PC-3 (cell line): ENCODE measurements at regions not wholly inside any gene's neighbourhood (a gene's known extent, or its start where the extent isn't known, plus 50 kb on each side); places are given as distances from the start of the nearest gene placed in this dataset.
"Not testable (repeated sequence)": the region's sequence is repeated elsewhere in the genome, so short reads cannot be mapped to it uniquely, and the experiment has no call there.

Experiments used
- ATAC-seq: fragments of 200-7000 bp; cut with Tn5 transposase; 2 replicates; pipeline ENCODE4 v1.9.1; 2020; ENCODE audit warnings: mild to moderate bottlenecking, moderate library complexity
- BruUV-seq: library from RNA; stranded (reverse); fragments of 400-500 nt; replicated peaks from 2 replicates; lab custom pipeline; 2021; lab: Mats Ljungman, UMichigan
- CTCF ChIA-PET: fragments of 300-600 bp; sonication (Branson Sonifier 250); formaldehyde crosslinking; loops from one replicate; lab custom pipeline; 2022; ENCODE audit warnings: antibody characterized with exemption; lab: Charles Lee
- POLR2A ChIA-PET: fragments of 300-600 bp; sonication (Branson Sonifier 250); formaldehyde crosslinking; loops from one replicate; lab custom pipeline; 2022; ENCODE audit warnings: antibody characterized with exemption; ENCODE audit not compliant: unreplicated experiment; lab: Charles Lee
- DNase-seq: peaks from one replicate; pipeline ENCODE4 v3.0.0-alpha.2; 2015
- H2AFZ ChIP-seq: fragments of 300-600 bp; sonication (generic); 2 replicates; pipeline ENCODE4 v1.6.0; 2016; ENCODE audit warnings: antibody characterized with exemption, low read length
- H3F3A ChIP-seq: fragments of 300-600 bp; sonication (generic); one replicate; pipeline ENCODE4 v1.6.0; 2017; ENCODE audit warnings: antibody characterized with exemption, low read length, control low read depth, mild to moderate bottlenecking; ENCODE audit not compliant: unreplicated experiment
- H3K27ac ChIP-seq: fragments of 300-600 bp; sonication (generic); 2 replicates; pipeline ENCODE4 v1.5.1; 2016; ENCODE audit warnings: mild to moderate bottlenecking, low read length
- H3K27me3 ChIP-seq: fragments of 300-600 bp; sonication (generic); 2 replicates; pipeline ENCODE4 v1.6.1; 2016; ENCODE audit warnings: low read length, mixed read lengths
- H3K36me3 ChIP-seq: fragments of 300-600 bp; sonication (generic); 2 replicates; pipeline ENCODE4 v1.6.1; 2016; ENCODE audit warnings: low read depth, mixed run types, low read length, mixed read lengths
- H3K4me1 ChIP-seq: fragments of 300-600 bp; sonication (generic); 2 replicates; pipeline ENCODE4 v1.5.1; 2016; ENCODE audit warnings: low read length; ENCODE audit not compliant: insufficient read depth
- H3K4me2 ChIP-seq: fragments of 300-600 bp; sonication (generic); 2 replicates; pipeline ENCODE4 v1.6.0; 2016; ENCODE audit warnings: low read length
- H3K4me3 ChIP-seq: fragments of 300-600 bp; sonication (generic); 2 replicates; pipeline ENCODE4 v1.5.1; 2016; ENCODE audit warnings: mild to moderate bottlenecking, low read length, mixed read lengths
- H3K79me2 ChIP-seq: fragments of 300-600 bp; sonication (generic); 2 replicates; pipeline ENCODE4 v1.6.1; 2017; ENCODE audit warnings: low read length, mixed read lengths
- H3K9ac ChIP-seq: fragments of 300-600 bp; sonication (generic); 2 replicates; pipeline ENCODE4 v1.6.0; 2016; ENCODE audit warnings: mild to moderate bottlenecking, low read length
- H3K9me2 ChIP-seq: fragments of 300-600 bp; sonication (generic); replicated peaks from 2 replicates; pipeline ENCODE4 v1.6.1; 2016; ENCODE audit warnings: mixed run types, low read length, mixed read lengths
- H3K9me3 ChIP-seq: fragments of 300-600 bp; sonication (generic); 2 replicates; pipeline ENCODE4 v1.6.1; 2016; ENCODE audit warnings: low read length, mixed read lengths
- H4K20me1 ChIP-seq: fragments of 300-600 bp; sonication (generic); 2 replicates; pipeline ENCODE4 v1.6.1; 2016; ENCODE audit warnings: low read length, mixed read lengths
- EZH2 ChIP-seq: fragments of 300-600 bp; sonication (generic); IDR thresholded peaks from one replicate; pipeline ENCODE4 v1.6.1; 2017; ENCODE audit warnings: antibody characterized with exemption, mild to moderate bottlenecking, low read length; ENCODE audit not compliant: unreplicated experiment
- EZH2phosphoT487 ChIP-seq: fragments of 300-600 bp; sonication (generic); IDR thresholded peaks from 2 replicates; pipeline ENCODE4 v1.6.1; 2018; ENCODE audit warnings: mild to moderate bottlenecking, antibody characterized with exemption, low read length, borderline replicate concordance
- intact Hi-C: fragments of 100-400 bp; cut with micrococcal nuclease; formaldehyde crosslinking; loops from 2 replicates; pipeline ENCODE4 v1.9.0; 2023
- TF ChIP-seq, protein P1 (sequence below): fragments of 300-600 bp; sonication (generic); conservative IDR thresholded peaks from 2 replicates; pipeline ENCODE4 v1.5.1; 2017; ENCODE audit warnings: antibody characterized with exemption, low read depth, mild to moderate bottlenecking, low read length

DNA sequence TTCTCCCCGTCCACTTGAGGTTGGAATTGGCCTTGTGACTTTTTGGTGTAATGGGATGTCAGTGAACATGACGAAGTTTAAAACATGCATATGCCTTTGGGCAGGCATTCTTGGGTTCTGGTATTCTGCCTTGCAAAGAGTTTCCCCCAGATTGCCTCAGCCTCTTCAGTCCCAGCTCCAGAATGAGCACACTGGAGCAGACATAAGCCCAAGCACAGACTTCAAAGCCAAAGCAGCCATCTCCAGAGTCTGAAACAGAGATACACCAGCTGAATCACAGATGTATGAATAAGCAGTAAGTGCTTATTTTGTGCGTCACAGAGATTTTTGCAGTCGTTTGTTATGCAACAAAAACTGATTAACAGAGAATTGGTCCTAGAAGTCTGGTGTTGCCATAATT, 546.0 kb downstream of the FRK start:
- Histone ChIP-seq H3K9ac (no peak overlapping the region), H3K79me2 (no peaks in the 10 kb centered on the region), H3K4me3 (no peak overlapping the region), H2AFZ (no peak overlapping the region), H3K9me3 (no peaks in the 10 kb centered on the region), H4K20me1 (no peaks in the 10 kb centered on the region), H3K4me1 (no peaks in the 10 kb centered on the region), H3K4me2 (no peak overlapping the region), H3K27me3 (no peaks in the 10 kb centered on the region), H3F3A (no peaks in the 10 kb centered on the region), H3K27ac (no peak overlapping the region), H3K9me2 (no peaks in the 10 kb centered on the region), H3K36me3 (no peaks in the 10 kb centered on the region)
- DNase-seq (no peak), ATAC-seq (no peak)
- no TSS peak for BruUV-seq
- intact Hi-C loops: no loop called here
- POLR2A ChIA-PET: no interaction called here
- CTCF ChIA-PET: no interaction called here
- TF ChIP-seq EZH2phosphoT487 (no peak), EZH2 (no peak)
- TF ChIP-seq, protein P1, sequence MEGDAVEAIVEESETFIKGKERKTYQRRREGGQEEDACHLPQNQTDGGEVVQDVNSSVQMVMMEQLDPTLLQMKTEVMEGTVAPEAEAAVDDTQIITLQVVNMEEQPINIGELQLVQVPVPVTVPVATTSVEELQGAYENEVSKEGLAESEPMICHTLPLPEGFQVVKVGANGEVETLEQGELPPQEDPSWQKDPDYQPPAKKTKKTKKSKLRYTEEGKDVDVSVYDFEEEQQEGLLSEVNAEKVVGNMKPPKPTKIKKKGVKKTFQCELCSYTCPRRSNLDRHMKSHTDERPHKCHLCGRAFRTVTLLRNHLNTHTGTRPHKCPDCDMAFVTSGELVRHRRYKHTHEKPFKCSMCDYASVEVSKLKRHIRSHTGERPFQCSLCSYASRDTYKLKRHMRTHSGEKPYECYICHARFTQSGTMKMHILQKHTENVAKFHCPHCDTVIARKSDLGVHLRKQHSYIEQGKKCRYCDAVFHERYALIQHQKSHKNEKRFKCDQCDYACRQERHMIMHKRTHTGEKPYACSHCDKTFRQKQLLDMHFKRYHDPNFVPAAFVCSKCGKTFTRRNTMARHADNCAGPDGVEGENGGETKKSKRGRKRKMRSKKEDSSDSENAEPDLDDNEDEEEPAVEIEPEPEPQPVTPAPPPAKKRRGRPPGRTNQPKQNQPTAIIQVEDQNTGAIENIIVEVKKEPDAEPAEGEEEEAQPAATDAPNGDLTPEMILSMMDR: no peak

DNA sequence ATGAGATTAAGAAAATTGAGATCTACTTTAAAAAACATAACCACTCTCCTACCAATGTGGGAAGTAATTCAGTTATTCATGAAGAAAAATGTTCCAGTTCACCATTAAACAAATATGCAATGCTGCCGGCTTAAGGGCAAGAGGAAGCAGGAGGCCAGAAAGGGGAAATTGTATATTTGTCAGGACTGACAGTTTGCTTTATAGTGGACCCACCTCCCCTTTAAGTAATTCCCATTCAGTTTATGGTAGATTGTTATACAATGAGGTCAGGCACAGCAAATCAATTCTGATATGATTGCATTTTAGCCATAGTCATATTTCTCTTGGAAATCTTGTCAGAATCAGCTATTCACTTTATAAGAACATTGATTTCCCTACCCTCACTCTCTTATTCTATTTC, 547.8 kb downstream of the FRK start:
- ATAC-seq: no peak
- BruUV-seq: no TSS peak
- CTCF ChIA-PET: no interaction called here

DNA sequence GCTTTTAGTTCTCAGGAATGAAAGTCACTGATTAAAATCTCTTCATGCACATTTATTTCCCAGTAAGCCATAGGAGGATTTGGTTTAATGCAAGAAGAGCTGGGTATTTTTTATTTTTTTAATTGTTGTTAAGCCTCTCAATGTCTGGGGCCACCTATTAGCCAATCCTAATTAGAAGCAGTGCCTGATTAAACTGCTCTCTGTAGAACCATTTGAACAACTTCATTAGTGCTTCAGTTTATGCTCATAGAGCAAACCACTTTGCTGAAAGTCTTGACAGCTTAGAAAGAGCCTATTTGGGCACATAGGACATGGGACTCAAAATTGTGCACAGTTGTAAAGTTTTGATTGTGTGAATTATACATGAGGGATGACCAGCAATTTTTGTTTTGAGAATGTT, 548.9 kb downstream of the FRK start:
- no peaks in the 10 kb centered on the region for H3K27me3 ChIP-seq
- intact Hi-C loops: no loop called here
- no peaks in the 10 kb centered on the region for H4K20me1 ChIP-seq
- no peaks in the 10 kb centered on the region for H3F3A ChIP-seq
- no peaks in the 10 kb centered on the region for H3K9me2 ChIP-seq
- no peaks in the 10 kb centered on the region for H3K36me3 ChIP-seq
- H3K4me3 ChIP-seq: no peak overlapping the region
- DNase-seq: no peak
- H3K4me1 ChIP-seq: no peaks in the 10 kb centered on the region
- ChIA-PET POLR2A (no interaction called here), CTCF (no interaction called here)
- TF ChIP-seq EZH2: no peak
- no peak for TF ChIP-seq EZH2phosphoT487
- TF ChIP-seq, protein P1: no peak
- no peak for ATAC-seq
- no peak overlapping the region for H3K9ac ChIP-seq
- no peak overlapping the region for H3K4me2 ChIP-seq
- H3K79me2 ChIP-seq: no peaks in the 10 kb centered on the region
- no peaks in the 10 kb centered on the region for H3K9me3 ChIP-seq
- no TSS peak for BruUV-seq
- H3K27ac ChIP-seq: no peak overlapping the region
- no peak overlapping the region for H2AFZ ChIP-seq

More for the DNA sequence above, 547.8 kb downstream of the FRK start:
- TF ChIP-seq EZH2phosphoT487 (no peak), EZH2 (no peak)
- TF ChIP-seq, protein P1: no peak
- H3K27me3 ChIP-seq: no peaks in the 10 kb centered on the region
- no peaks in the 10 kb centered on the region for H4K20me1 ChIP-seq
- H3K9me2 ChIP-seq: no peaks in the 10 kb centered on the region
- no peak overlapping the region for H3K4me2 ChIP-seq
- POLR2A ChIA-PET: no interaction called here
- no peaks in the 10 kb centered on the region for H3K9me3 ChIP-seq
- H3K36me3 ChIP-seq: no peaks in the 10 kb centered on the region
- no peak overlapping the region for H3K4me3 ChIP-seq
- H3F3A ChIP-seq: no peaks in the 10 kb centered on the region
- intact Hi-C loops: no loop called here
- H3K27ac ChIP-seq: no peak overlapping the region
- no peak overlapping the region for H2AFZ ChIP-seq
- H3K4me1 ChIP-seq: no peaks in the 10 kb centered on the region
- H3K79me2 ChIP-seq: no peaks in the 10 kb centered on the region
- no peak overlapping the region for H3K9ac ChIP-seq
- DNase-seq: no peak

DNA sequence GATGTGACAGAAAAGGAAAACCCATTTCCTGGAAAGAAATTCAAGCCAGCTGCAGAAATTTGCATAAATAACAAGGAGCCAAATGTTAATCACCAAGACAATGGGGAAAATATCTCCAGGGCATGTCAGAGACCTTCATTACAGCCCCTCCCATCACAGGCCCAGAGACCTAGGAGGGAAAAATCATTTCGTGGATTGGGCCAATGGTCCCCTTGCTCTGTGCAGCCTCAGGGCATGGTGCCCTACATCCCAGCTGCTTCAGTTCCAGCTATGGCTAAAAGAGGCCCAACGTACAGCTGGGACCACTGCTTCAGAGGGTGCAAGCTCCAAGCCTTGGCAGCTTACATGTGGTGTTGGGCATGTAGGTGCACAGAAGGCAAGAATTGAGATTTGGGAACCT, 558.3 kb downstream of the FRK start:
- H3K9me3 ChIP-seq, H3K4me1 ChIP-seq, H2AFZ ChIP-seq, H3K27me3 ChIP-seq, intact Hi-C loops, H3K4me2 ChIP-seq, H3K79me2 ChIP-seq, POLR2A ChIA-PET, ATAC-seq, CTCF ChIA-PET, DNase-seq, H4K20me1 ChIP-seq, H3F3A ChIP-seq, H3K36me3 ChIP-seq, BruUV-seq, H3K27ac ChIP-seq, H3K4me3 ChIP-seq, H3K9me2 ChIP-seq, H3K9ac ChIP-seq: not testable (repeated sequence)
